ENCODE measurements at regions not wholly inside any gene's neighbourhood (a gene's known extent, or its start where the extent isn't known, plus 50 kb on each side); places are given as distances from the start of the nearest gene placed in this dataset.

DNA sequence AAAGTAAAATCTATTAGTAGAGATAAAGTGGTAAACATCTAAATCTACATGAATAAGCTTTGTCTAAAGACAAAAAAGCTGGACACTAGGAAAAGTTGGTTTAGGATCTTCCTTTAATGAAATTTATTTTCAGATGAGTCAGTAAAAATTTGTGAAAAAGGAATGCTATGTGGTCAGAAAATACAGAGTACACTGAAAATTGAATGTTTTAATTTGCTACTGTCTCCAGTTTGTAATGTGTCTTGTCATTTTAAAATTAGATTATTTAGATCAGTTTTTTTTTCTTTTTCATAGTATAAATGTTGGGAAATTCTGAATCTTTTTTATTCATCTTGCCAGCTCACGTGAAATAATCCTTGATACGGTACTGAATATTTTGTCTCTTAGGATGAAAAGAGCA, 56.9 kb downstream of the SLITRK6 start:
- no peaks in the 10 kb centered on the region for H3K4me1 ChIP-seq
- H3K36me3 ChIP-seq: no peaks in the 10 kb centered on the region
- no peaks in the 10 kb centered on the region for H3K9me3 ChIP-seq
- no peak for DNase-seq
- no peak overlapping the region for H3K4me3 ChIP-seq
- WGBS, 2 donors: 1 to 57% methylated on average over 2 of the region's 2 CpGs
- TF ChIP-seq CTCF (IDR thresholded peaks at IDR 0.05): no peak
- TF ChIP-seq POLR2A (IDR thresholded peaks at IDR 0.05): no peak
- intact Hi-C loops (cut with DNase I): no loop called here
- H3K27me3 ChIP-seq: no peaks in the 10 kb centered on the region
- no peak overlapping the region for H3K27ac ChIP-seq

- Histone ChIP-seq H3K27ac (no peak overlapping the region), H3K4me1 (no peaks in the 10 kb centered on the region), H3K27me3 (no peaks in the 10 kb centered on the region), H3K4me3 (no peak overlapping the region), H3K36me3 (no peaks in the 10 kb centered on the region), H3K9me3 (no peaks in the 10 kb centered on the region)
- WGBS, 2 donors: 82 to 87% methylated on average over 3 of the region's 3 CpGs
- DNase-seq: no peak
- TF ChIP-seq CTCF (IDR thresholded peaks at IDR 0.05) (no peak), POLR2A (IDR thresholded peaks at IDR 0.05) (no peak)
- intact Hi-C loops (cut with DNase I): no loop called here
Measured at GRCh38 chr13:85741017-85741416, 58.2 kb downstream of the SLITRK6 start.

DNA sequence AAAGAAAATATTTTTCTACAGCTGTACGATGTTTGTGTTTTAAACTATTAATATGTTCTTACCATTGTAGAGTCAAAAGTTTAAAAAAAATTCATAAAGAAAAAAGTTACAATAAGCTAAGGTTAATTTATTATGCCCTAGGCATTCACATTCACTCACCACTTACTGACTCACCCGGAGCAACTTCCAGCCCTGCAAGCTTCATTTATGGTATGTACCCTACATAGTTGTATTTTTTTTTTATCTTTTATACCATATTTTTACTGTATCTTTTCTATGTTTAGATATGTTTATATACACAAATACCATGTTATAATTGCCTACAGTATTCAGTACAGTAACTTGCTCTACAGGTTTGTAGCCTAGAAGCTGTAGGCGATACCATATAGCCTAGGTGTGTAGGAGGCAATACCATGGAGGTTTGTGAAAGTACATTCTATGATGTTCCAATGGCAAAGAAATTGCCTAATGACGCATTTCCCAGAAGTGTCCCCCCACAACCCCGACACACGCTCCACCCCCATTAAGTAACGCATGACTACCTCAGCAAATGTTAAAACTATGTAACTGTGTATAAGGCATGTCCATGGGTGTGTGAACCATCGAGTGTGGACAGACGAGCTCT, 60.4 kb downstream of the SLITRK6 start:
- no peaks in the 10 kb centered on the region for H3K4me1 ChIP-seq
- intact Hi-C loops (cut with DNase I): no loop called here
- H3K27me3 ChIP-seq: no peaks in the 10 kb centered on the region
- no peaks in the 10 kb centered on the region for H3K9me3 ChIP-seq
- no peak overlapping the region for H3K4me3 ChIP-seq
- H3K27ac ChIP-seq: no peak overlapping the region
- no peak for DNase-seq
- H3K36me3 ChIP-seq: no peaks in the 10 kb centered on the region
- WGBS, 2 donors: 58 to 62% methylated on average over 9 of the region's 9 CpGs
- no peak for TF ChIP-seq CTCF (IDR thresholded peaks at IDR 0.05)
- no peak for TF ChIP-seq POLR2A (IDR thresholded peaks at IDR 0.05)

DNA sequence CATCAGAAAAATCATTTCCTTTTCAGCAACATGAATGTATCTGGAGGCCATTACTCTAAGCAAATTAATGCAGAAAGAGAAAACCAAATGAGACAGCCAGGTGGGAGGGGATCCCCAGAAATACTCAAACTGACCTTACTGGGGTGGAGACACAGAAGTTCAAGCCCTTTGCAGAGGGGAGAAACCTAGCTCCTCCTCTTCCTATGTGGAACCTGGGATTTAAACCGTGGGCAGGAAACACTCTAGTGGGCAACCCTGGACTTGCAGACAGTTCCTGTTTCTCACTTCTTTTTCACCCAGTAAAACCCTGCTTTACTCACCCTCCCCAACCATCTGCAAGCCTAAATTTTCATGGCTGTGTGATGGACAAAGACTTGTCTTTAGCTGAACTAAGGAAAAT, 61.3 kb downstream of the SLITRK6 start:
- no peak overlapping the region for H3K4me3 ChIP-seq
- H3K36me3 ChIP-seq: no peaks in the 10 kb centered on the region
- intact Hi-C loops (cut with DNase I): no loop called here
- no peak for TF ChIP-seq POLR2A (IDR thresholded peaks at IDR 0.05)
- no peak for TF ChIP-seq CTCF (IDR thresholded peaks at IDR 0.05)
- no peak overlapping the region for H3K27ac ChIP-seq
- H3K4me1 ChIP-seq: no peaks in the 10 kb centered on the region
- no peaks in the 10 kb centered on the region for H3K9me3 ChIP-seq
- H3K27me3 ChIP-seq: no peaks in the 10 kb centered on the region
- no peak for DNase-seq
- 71 to 75% methylated on average over 1 of the region's 1 CpG for WGBS, 2 donors

DNA sequence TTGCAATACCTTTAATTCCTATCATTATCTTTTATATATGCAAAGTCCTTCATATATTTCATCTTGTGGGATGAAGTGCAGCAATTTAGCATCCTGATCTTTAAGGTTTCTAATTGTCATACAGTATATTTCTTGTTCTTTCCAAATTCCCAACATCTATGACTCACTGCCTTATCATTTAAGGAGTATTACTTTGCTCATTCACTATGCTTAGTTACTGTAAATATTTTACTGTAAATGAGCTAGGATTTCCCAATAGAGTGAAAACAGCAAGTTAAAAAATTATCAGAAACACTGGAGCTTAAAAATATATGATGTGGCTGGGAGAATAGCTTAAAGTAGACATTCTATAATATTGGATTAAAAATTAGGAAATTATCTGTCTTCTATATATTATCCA, 69.9 kb downstream of the SLITRK6 start:
- Histone ChIP-seq H3K4me1 (no peaks in the 10 kb centered on the region), H3K9me3 (peaks cover 0 to 3% (median 0%) of the 10 kb centered on the region in 3 donors), H3K36me3 (no peaks in the 10 kb centered on the region), H3K27ac (no peak overlapping the region), H3K27me3 (no peaks in the 10 kb centered on the region), H3K4me3 (no peak overlapping the region)
- intact Hi-C loops (cut with DNase I): no loop called here
- no peak for DNase-seq
- TF ChIP-seq POLR2A (IDR thresholded peaks at IDR 0.05): no peak
- no peak for TF ChIP-seq CTCF (IDR thresholded peaks at IDR 0.05)

All from esophagus squamous epithelium (tissue), 5 donors.